ENCODE measurements at regions not wholly inside any gene's neighbourhood (a gene's known extent, or its start where the extent isn't known, plus 50 kb on each side); places are given as distances from the start of the nearest gene placed in this dataset.

DNA sequence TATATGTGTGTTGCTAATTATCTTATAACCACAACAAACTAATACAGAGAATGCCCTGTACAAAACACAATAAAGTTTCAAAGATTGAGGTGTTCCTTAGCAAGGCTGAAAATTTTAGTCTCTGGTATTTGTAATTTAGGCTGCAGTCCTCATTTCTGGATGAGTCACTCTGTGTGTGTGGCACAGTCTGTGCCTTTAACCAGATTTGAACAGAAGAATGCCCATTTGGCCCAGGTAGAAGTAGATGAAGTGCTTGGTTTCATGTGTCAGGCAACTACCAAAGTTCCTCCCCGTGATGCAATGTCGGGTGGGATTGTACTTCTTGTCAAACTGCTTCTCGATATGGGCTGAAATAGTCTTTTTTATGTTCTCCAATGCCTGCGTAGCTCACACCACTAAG lies 91.6 kb upstream of the H2AZ1 start:
- Mint-ChIP-seq H3K27me3 (ENCODE audit: low read depth in 3 of 3) (peaks cover 0 to 2% (median 1%) of the 10 kb centered on the region in 3 donors), H3K9me3 (peaks cover 2 to 10% (median 4%) of the 10 kb centered on the region in 7 donors), H3K4me3 (no peak overlapping the region), H3K4me1 (no peaks in the 10 kb centered on the region), H3K36me3 (no peaks in the 10 kb centered on the region), H3K27ac (no peak overlapping the region)
- Histone ChIP-seq H3K27me3 (ENCODE audit: control insufficient read depth in 2 of 2, insufficient read depth in 2 of 2, low read length in 2 of 2) (no peaks in the 10 kb centered on the region), H2AFZ (ENCODE audit: insufficient read depth, low read depth, low read length, poor library complexity, severe bottlenecking) (no peak overlapping the region), H3K79me2 (ENCODE audit: insufficient read depth, low read length) (no peaks in the 10 kb centered on the region), H4K20me1 (ENCODE audit: insufficient read depth, low read length) (no peaks in the 10 kb centered on the region), H3K4me3 (replicated peaks in 1 of 3; ENCODE audit: low read depth in 2 of 3, low read length in 3 of 3) (no peak overlapping the region), H3K9me3 (replicated peaks in 1 of 2; ENCODE audit: control insufficient read depth in 1 of 2, insufficient read depth in 1 of 2, low read length in 2 of 2) (peaks cover 0 to 4% of the 10 kb centered on the region in 2 donors), H3K4me2 (replicated peaks; ENCODE audit: extremely low read depth, low read length, poor library complexity, severe bottlenecking) (no peak overlapping the region), H3K27ac (ENCODE audit: low read depth in 1 of 2, low read length in 2 of 2) (no peak overlapping the region), H3K9ac (ENCODE audit: insufficient read depth, low read length, poor library complexity, severe bottlenecking) (no peak overlapping the region), H3K4me1 (ENCODE audit: control insufficient read depth in 1 of 2, insufficient read depth in 2 of 2, low read length in 2 of 2) (no peaks in the 10 kb centered on the region), H3K36me3 (replicated peaks in 1 of 2; ENCODE audit: control insufficient read depth in 1 of 2, insufficient read depth in 2 of 2, low read length in 2 of 2) (no peaks in the 10 kb centered on the region)
- WGBS (ENCODE audit: insufficient coverage) = 77% methylated on average over 3 of the region's 4 CpGs
- DNase-seq = no peak
- intact Hi-C loops (cut with micrococcal nuclease) = no loop called here
- TF ChIP-seq, protein P1, sequence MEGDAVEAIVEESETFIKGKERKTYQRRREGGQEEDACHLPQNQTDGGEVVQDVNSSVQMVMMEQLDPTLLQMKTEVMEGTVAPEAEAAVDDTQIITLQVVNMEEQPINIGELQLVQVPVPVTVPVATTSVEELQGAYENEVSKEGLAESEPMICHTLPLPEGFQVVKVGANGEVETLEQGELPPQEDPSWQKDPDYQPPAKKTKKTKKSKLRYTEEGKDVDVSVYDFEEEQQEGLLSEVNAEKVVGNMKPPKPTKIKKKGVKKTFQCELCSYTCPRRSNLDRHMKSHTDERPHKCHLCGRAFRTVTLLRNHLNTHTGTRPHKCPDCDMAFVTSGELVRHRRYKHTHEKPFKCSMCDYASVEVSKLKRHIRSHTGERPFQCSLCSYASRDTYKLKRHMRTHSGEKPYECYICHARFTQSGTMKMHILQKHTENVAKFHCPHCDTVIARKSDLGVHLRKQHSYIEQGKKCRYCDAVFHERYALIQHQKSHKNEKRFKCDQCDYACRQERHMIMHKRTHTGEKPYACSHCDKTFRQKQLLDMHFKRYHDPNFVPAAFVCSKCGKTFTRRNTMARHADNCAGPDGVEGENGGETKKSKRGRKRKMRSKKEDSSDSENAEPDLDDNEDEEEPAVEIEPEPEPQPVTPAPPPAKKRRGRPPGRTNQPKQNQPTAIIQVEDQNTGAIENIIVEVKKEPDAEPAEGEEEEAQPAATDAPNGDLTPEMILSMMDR (IDR thresholded peaks at IDR 0.05) = no peak

DNA sequence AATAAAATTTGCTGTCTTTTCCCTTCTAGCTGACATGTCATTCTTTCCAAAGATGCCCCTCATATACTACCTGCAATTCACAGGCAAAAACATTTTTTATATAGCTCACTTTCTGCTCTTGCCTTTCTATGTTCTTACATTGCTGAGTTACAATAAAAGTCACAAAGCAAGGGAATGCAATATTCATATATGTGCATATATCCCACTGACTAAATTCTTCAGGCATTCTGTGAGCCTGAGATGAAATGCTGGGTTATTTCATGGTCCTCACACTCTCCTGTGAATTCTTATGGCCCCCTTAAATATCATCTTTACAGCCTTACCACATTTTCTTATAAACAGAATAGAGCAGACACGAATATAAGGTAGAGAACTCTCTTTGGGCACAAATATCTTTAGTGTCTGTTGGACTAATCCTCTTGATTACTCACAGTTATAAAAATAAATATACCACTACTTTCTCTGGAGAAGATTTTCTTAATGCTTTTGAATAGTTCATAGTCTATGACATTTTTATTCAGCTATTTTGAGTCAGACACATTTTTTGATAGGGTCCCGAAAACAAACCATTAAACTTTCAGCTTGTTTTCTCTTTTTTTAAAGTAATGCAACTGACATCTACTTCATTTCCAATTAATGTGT lies 84.1 kb upstream of the H2AZ1 start:
- H3K27me3 Mint-ChIP-seq (ENCODE audit: low read depth in 3 of 3) = peaks cover 0 to 2% (median 1%) of the 10 kb centered on the region in 3 donors
- intact Hi-C loops (cut with micrococcal nuclease) = no loop called here
- Histone ChIP-seq H2AFZ (ENCODE audit: insufficient read depth, low read depth, low read length, poor library complexity, severe bottlenecking) (no peak overlapping the region), H4K20me1 (ENCODE audit: insufficient read depth, low read length) (no peaks in the 10 kb centered on the region), H3K9ac (ENCODE audit: insufficient read depth, low read length, poor library complexity, severe bottlenecking) (no peak overlapping the region), H3K27ac (ENCODE audit: low read depth in 1 of 2, low read length in 2 of 2) (no peak overlapping the region), H3K4me1 (ENCODE audit: control insufficient read depth in 1 of 2, insufficient read depth in 2 of 2, low read length in 2 of 2) (no peaks in the 10 kb centered on the region), H3K27me3 (ENCODE audit: control insufficient read depth in 2 of 2, insufficient read depth in 2 of 2, low read length in 2 of 2) (no peaks in the 10 kb centered on the region), H3K79me2 (ENCODE audit: insufficient read depth, low read length) (no peaks in the 10 kb centered on the region), H3K9me3 (replicated peaks in 1 of 2; ENCODE audit: control insufficient read depth in 1 of 2, insufficient read depth in 1 of 2, low read length in 2 of 2) (peaks cover 4 to 8% of the 10 kb centered on the region in 2 donors), H3K4me2 (replicated peaks; ENCODE audit: extremely low read depth, low read length, poor library complexity, severe bottlenecking) (no peak overlapping the region), H3K36me3 (replicated peaks in 1 of 2; ENCODE audit: control insufficient read depth in 1 of 2, insufficient read depth in 2 of 2, low read length in 2 of 2) (no peaks in the 10 kb centered on the region), H3K4me3 (replicated peaks in 1 of 3; ENCODE audit: low read depth in 2 of 3, low read length in 3 of 3) (no peak overlapping the region)
- peaks cover 9 to 30% (median 17%) of the 10 kb centered on the region in 7 donors for H3K9me3 Mint-ChIP-seq
- H3K4me1 Mint-ChIP-seq = no peaks in the 10 kb centered on the region
- no peaks in the 10 kb centered on the region for H3K36me3 Mint-ChIP-seq
- TF ChIP-seq, protein P1 (IDR thresholded peaks at IDR 0.05) = no peak
- H3K27ac Mint-ChIP-seq = no peak overlapping the region
- no peak for DNase-seq
- no peak overlapping the region for H3K4me3 Mint-ChIP-seq
- 100% methylated on average over 1 of the region's 2 CpGs for WGBS (ENCODE audit: insufficient coverage)
